HG03432 (cell line): ENCODE measurements at regions not wholly inside any gene's neighbourhood (a gene's known extent, or its start where the extent isn't known, plus 50 kb on each side); places are given as distances from the start of the nearest gene placed in this dataset.
A peak's percentile ranks its signal among the peaks of the same experiment; 100 is the strongest.

Experiments used
- ATAC-seq: cut with Tn5 transposase; IDR thresholded peaks from one replicate; pipeline ENCODE4 v1.9.1; 2021; ENCODE audit warnings: mild to moderate bottlenecking, moderate library complexity; ENCODE audit not compliant: unreplicated experiment

- peak; percentile 80 for ATAC-seq
Observed at GRCh38 chr5:105587963-105588662, 2025.5 kb upstream of the NUDT12 start.

- ATAC-seq, result no peak
Observed at GRCh38 chr5:105581988-105582690, 2019.5 kb upstream of the NUDT12 start.

- no peak for ATAC-seq
Observed at GRCh38 chr5:105573575-105573974, 2011.0 kb upstream of the NUDT12 start.

DNA sequence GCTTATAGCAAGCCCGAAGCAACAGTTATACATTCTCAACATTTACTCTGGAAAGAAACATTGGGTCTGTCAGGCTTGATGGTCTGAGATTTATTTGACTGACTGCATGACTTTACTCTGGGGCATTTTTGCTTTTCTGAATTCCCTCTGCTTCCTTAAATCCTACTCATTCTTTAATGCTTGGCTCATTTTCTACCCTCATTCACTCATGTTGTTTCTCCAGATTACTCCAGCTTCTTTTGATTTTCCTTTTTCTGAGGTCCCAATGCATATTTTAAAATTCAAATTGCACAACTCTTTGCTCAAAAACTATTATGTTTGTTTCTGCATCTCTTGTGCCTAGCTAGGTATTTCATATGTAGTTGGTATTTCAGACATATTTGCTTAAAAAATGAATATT lies 2002.9 kb upstream of the NUDT12 start:
- ATAC-seq, result no peak

DNA sequence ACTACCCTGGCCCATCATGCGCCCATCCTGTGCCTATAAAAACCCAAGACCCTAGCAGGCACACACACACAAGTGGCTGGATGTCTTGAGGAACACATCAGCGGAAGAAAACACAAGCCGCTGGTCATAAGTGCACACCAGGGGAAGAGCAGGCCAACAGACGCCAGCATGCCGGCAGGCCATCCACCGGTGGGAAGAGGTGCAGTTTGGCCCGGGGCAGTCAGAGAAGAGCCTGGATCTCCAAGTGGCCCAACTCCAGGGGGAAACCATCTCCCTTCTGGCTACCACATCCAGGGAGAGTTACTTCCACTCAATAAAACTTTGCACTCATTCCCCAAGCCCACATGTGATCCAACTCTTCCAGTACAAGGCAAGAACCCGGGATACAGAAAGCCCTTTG lies 2001.3 kb upstream of the NUDT12 start:
- no peak for ATAC-seq

DNA sequence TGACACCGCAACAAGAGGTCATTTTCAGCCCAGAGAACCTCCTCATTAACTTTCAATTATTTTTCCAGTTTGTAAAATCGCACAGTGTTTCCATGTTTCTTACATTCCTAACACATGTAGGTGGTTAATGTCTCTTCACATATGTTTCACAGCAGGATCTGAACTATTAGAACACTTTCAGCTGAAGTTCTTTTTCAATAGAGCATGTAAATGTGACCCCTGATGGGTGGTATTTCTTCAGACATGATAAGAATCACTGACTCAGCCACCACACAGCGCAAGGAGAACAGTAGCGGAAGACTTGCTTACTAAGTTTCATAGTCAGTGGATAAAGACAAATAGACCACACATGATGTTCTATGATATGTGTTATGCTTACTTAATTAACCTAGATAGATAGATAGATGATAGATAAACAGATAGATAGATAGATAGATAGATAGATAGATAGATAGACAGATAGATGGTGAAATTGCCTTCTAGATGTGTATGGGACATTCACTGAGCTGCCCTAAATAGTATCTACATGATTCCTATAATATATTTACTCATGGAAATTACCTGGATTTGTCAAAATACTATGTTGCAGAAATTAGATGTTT lies 1992.1 kb upstream of the NUDT12 start:
- no peak for ATAC-seq

DNA sequence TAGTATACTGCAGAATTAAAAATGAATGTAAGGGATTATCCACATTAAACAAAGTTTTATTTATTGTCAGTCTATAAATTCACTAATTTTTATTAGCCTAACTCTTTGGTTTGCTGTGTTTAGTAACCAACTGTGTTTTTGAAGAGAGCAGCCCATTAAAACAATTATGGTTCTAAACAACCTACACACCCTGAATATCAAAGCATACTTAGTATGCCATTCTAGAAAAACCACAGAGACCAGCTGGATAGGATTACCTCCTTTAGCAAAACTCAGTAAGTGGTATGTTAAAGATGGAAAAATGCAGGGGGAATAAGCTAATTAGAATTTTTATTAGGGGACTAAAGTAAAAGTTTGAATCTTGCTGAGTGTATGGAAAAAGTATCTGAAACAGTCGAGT lies 1981.7 kb upstream of the NUDT12 start:
- ATAC-seq, result no peak

- no peak for ATAC-seq
Observed at GRCh38 chr5:105536675-105537074, 1974.1 kb upstream of the NUDT12 start.

GRCh38 chr5:105530716-105531261 lies 1968.2 kb upstream of the NUDT12 start:
- ATAC-seq, result no peak

GRCh38 chr5:105529851-105530250 lies 1967.3 kb upstream of the NUDT12 start:
- ATAC-seq, result no peak

- no peak for ATAC-seq
Observed at GRCh38 chr5:105508519-105508918, 1945.9 kb upstream of the NUDT12 start.

- peak; percentile 74 for ATAC-seq
Observed at GRCh38 chr5:105506692-105507277, 1944.2 kb upstream of the NUDT12 start.

DNA sequence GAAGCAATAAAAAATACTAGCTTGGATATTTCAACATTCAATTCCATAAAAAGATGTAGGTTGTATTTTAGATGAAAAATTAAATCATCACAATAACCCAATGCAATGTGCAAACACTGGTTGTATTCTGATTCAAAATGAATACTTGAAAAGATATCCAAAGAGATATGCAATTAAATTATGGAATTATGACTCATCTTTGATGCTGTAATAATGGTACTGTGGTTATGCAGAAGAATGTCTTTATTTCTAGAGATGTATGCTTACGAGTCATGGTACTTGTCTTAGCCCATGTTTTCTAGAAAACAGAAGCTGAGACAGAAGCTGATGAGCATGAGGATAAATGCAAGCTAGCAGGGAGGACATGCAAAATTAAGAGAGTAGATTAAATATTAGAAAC lies 1941.4 kb upstream of the NUDT12 start:
- ATAC-seq, result no peak

DNA sequence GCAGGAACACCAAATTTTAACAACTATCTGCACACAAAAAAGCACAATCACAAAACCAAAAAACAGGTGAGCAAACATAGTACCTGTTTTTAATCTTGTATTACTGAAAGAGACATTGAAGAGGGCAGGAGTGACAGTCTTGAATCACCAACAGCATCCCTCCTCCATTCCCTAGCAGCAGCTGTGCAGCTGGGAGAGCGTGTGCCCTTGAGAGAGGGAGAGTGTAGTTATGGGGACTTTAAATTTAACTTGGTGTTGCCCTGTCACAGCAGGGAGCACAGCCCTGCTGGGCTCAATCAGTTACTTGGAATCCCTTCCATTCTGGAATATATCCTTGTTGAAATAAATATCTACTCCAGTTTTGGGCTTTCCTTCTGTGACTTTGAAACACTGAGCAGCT lies 1938.7 kb upstream of the NUDT12 start:
- no peak for ATAC-seq

DNA sequence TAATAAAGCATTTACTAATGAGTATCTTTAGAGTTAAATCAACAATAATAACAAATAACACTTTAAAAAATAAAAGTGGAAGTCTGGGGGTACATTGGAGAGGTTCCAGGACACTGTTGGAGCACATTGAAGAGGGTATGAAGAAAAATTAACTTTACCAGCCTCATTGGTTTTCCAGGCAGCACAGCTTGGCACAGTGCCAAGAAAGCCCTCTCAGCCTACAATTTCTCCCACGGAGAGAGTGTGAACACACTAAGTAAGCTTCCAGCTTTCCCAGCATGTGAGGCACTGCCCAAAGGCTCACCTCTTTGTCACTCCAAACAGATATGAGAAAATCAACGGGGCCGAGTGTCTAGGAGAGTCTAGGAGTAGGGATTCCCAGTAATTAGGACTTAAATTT lies 1912.8 kb upstream of the NUDT12 start:
- ATAC-seq, result no peak

DNA sequence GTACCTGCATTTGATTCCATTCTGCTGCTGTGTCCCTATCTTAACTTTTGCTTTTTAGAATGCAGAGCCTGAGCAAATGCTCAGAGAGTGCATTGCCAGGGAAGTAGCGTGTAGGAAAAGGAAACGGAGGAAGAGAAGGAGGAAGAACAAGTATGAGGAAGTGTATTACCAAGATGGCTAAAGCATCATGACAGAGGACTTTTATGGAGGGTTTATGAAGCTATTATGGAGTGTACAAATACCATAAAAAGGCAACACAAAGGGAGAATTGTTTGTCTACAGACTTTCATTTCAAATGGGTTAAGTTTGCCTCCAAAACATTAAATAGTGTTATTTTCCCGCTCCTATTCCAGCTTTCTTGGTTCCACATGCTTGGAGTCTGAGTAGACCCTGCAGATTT lies 1899.8 kb upstream of the NUDT12 start:
- no peak for ATAC-seq

GRCh38 chr5:105460721-105461120 lies 1898.1 kb upstream of the NUDT12 start:
- no peak for ATAC-seq

GRCh38 chr5:105453216-105453807 lies 1890.7 kb upstream of the NUDT12 start:
- no peak for ATAC-seq

DNA sequence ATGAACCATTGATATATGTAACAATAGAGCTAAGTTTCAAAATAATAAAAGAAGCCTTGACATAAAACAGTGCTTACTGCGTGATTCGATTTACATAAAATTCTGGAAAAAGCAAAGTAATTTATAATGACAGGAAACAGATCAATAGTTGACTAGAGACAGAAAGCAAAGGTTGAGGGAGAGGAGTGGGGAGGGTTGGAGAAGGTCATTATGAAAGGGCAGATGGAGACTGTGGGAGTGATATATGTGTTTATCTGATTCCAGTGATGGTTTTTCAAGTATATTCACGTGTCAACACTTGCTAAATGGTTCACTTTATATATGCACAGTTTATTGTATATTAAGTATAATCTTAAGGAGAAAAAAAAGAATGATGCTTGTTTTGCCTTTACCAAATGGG lies 1885.7 kb upstream of the NUDT12 start:
- no peak for ATAC-seq

DNA sequence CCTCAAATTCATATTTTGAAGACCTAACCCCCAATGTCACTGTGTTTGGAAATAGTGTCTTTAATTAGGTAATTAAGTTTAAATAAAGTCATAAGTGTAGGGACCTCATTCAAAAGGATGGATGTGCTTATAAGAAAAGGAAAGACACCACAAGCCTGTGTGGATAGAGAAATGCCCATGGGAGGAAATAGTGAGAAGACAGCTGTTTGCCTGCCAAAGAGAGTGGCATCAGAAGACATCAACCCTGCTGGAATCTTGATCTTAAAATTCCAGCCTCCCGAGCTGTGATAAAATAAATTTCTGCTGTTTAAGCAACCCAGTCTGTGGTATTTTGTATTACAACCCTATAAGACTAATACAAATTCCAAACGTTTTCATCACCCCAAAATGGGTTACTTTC lies 1867.9 kb upstream of the NUDT12 start:
- no peak for ATAC-seq
